Hepatic stellate cell (primary cell): ENCODE measurements at regions not wholly inside any gene's neighbourhood (a gene's known extent, or its start where the extent isn't known, plus 50 kb on each side); places are given as distances from the start of the nearest gene placed in this dataset.

ENCODE experiments used
- DNase-seq: peaks from one replicate; pipeline ENCODE4 v3.0.0; 2011; ENCODE audit warnings: low spot score

- no peak for DNase-seq
Measured at GRCh38 chr16:87552072-87552718, 50.1 kb upstream of the JPH3 start.

DNA sequence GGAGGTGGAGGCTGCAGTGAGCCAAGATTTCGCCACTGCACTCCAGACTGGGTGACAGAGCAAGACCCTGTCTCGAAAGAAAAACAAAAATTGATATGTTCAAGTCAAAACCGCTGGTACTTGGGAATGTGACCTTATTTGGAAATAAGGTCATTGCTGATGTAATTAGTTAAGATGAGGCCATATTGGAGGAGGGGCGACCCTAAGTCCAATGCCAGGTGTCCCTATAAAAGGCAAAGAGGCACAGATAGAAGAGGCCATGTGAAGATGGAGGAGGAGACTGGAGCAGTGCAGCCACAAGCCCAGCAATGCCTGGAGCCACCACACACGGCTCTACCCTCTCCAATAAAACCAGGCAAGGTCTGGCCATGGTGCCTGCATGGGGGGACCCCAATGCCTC is 50.8 kb upstream of the JPH3 start:
- no peak for DNase-seq

- no peak for DNase-seq
Measured at GRCh38 chr16:87550495-87550961, 51.8 kb upstream of the JPH3 start.

DNA sequence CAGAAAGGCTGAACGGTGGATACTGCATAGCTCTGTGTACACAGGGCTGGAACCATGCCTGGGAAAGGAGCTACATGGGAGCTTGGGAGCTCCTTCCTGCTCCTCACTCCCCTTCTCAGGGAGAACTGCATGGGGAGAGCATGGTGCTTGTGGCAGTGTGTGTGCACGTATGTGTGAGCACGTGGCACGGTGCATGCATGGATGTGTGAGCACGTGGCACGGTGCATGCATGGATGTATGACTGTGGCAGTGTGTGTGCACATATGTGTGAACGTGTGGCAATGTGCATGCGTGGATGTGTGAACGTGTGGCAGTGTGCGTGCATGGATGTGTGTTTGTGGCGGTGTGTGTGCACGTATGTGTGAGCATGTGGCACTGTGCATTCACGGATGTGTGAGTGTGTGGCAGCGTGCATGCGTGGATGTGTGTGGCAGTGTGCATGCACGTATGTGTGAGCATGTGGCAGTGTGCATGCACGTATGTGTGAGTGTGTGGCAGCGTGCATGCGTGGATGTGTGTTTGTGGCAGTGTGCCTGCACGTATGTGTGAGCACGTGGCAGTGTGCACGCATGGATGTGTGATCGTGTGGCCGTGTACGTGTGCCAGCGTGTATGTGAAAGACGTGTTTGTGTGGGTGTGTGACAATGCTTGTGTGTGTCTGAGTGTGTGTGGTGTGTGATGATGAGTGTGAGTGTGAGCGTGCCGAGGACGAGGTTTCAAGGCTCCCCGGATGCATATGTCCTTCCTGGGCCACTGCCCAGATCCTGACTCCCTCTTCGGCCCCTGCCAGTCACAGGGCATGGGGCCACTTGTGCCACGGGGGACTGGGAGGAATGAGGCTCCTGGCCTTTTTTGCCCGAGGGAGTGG is 52.4 kb upstream of the JPH3 start:
- DNase-seq: no peak

DNA sequence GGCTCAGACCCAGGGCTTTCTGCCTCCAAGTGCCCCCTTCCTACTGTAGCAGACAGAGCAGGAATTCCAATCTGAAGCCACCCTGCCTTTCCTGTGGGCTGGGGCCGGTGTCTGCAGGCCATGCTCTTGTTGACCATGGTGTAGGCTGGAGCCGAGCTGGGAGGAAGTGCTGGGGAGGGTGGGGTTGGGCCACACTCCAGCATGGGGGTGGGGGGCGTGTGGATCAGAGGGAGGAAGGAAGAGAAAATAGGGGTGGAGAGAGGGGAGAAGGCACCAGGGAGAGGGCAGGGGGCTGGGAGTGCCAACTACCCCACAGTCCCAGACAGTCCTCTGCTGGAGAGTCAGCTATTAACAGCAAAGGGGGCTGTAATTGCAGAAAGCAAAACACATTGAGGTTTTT is 54.3 kb upstream of the JPH3 start:
- DNase-seq: no peak

GRCh38 chr16:87543436-87544191 is 50.8 kb upstream of the ZCCHC14 start:
- peak; percentile 44 for DNase-seq

- DNase-seq: no peak
Measured at GRCh38 chr16:87542531-87543102, 49.8 kb upstream of the ZCCHC14 start.
